Lower lobe of right lung (tissue), 2 donors: ENCODE measurements at regions not wholly inside any gene's neighbourhood (a gene's known extent, or its start where the extent isn't known, plus 50 kb on each side); places are given as distances from the start of the nearest gene placed in this dataset.

Source experiments
- ATAC-seq, 2 donors: fragments of 200-7000 bp; cut with Tn5 transposase; one replicate each; pipeline ENCODE4 v1.9.1; 2020 to 2022; ENCODE audit warnings: mild to moderate bottlenecking in 2 of 2, moderate library complexity in 2 of 2
- DNase-seq: peaks from one replicate; pipeline ENCODE4 v3.0.0-alpha.2; 2020
- H3K27ac ChIP-seq: fragments of 200-600 bp; one replicate; pipeline ENCODE4 v1.8.0; 2022
- H3K27me3 ChIP-seq: fragments of 200-600 bp; one replicate; pipeline ENCODE4 v1.8.0; 2022; ENCODE audit warnings: low read depth
- H3K36me3 ChIP-seq: fragments of 200-600 bp; one replicate; pipeline ENCODE4 v1.8.0; 2022; ENCODE audit warnings: mild to moderate bottlenecking
- H3K4me1 ChIP-seq: fragments of 200-600 bp; one replicate; pipeline ENCODE4 v1.8.0; 2022
- H3K4me3 ChIP-seq: fragments of 200-600 bp; one replicate; pipeline ENCODE4 v1.8.0; 2022; ENCODE audit warnings: mild to moderate bottlenecking
- H3K9me3 ChIP-seq: fragments of 200-600 bp; one replicate; pipeline ENCODE4 v1.8.0; 2022
- CTCF ChIP-seq: fragments of 200-600 bp; IDR thresholded peaks from one replicate; pipeline ENCODE4 v1.8.0; 2022; ENCODE audit warnings: antibody characterized with exemption, mild to moderate bottlenecking
- intact Hi-C: fragments of 100-400 bp; cut with DNase I; formaldehyde crosslinking; loops from one replicate; pipeline ENCODE4 v1.11.0; 2022
- donor health status: DM: no; HTN: yes; CAD: no; lungs with severe emphysema.

- Histone ChIP-seq H3K4me1 (peaks cover 27% of the 10 kb centered on the region), H3K27me3 (no peaks in the 10 kb centered on the region), H3K36me3 (no peaks in the 10 kb centered on the region), H3K4me3 (peak overlapping the region; percentile 9), H3K9me3 (no peaks in the 10 kb centered on the region), H3K27ac (peak overlapping the region; percentile 86)
- ATAC-seq (peak; percentile 80 to 88), DNase-seq (no peak)
- intact Hi-C loops: no loop called here
- TF ChIP-seq CTCF: no peak
These were observed 71.8 kb upstream of the CD180 start for GRCh38 chr5:67268231-67269021.

GRCh38 chr5:67267512-67268216 is 71.1 kb upstream of the CD180 start:
- no peaks in the 10 kb centered on the region for H3K36me3 ChIP-seq
- H3K27me3 ChIP-seq: no peaks in the 10 kb centered on the region
- H3K27ac ChIP-seq: peak overlapping the region; percentile 86
- intact Hi-C loops: no loop called here
- peak; percentile 52 to 59 for ATAC-seq
- TF ChIP-seq CTCF: no peak
- no peak for DNase-seq
- peaks cover 27% of the 10 kb centered on the region for H3K4me1 ChIP-seq
- H3K9me3 ChIP-seq: no peaks in the 10 kb centered on the region
- no peak overlapping the region for H3K4me3 ChIP-seq

- intact Hi-C loops: no loop called here
- Histone ChIP-seq H3K27ac (peak overlapping the region; percentile 86), H3K4me3 (no peak overlapping the region), H3K4me1 (peaks cover 27% of the 10 kb centered on the region), H3K36me3 (no peaks in the 10 kb centered on the region), H3K27me3 (no peaks in the 10 kb centered on the region), H3K9me3 (no peaks in the 10 kb centered on the region)
- ATAC-seq: no peak
- no peak for DNase-seq
- TF ChIP-seq CTCF: no peak
These were observed 70.2 kb upstream of the CD180 start for GRCh38 chr5:67266654-67267350.

- ATAC-seq: no peak
- H3K4me1 ChIP-seq: peaks cover 27% of the 10 kb centered on the region
These were observed 69.4 kb upstream of the CD180 start for GRCh38 chr5:67265951-67266350.

More at GRCh38 chr5:67265951-67266350, 69.4 kb upstream of the CD180 start:
- intact Hi-C loops: no loop called here
- Histone ChIP-seq H3K4me3 (no peak overlapping the region), H3K27ac (no peak overlapping the region), H3K36me3 (no peaks in the 10 kb centered on the region), H3K27me3 (no peaks in the 10 kb centered on the region), H3K9me3 (no peaks in the 10 kb centered on the region)
- TF ChIP-seq CTCF: no peak
- no peak for DNase-seq
